ENCODE measurements at regions not wholly inside any gene's neighbourhood (a gene's known extent, or its start where the extent isn't known, plus 50 kb on each side); places are given as distances from the start of the nearest gene placed in this dataset.

- TF ChIP-seq USF2 (IDR thresholded peaks at IDR 0.05) = no peak
- no peak for TF ChIP-seq MAFK (IDR thresholded peaks at IDR 0.05; ENCODE audit: partially characterized antibody)
- TF ChIP-seq CTCF (IDR thresholded peaks at IDR 0.05) = no peak
- no peak for TF ChIP-seq POLR2A (IDR thresholded peaks at IDR 0.05; ENCODE audit: low read length)
- TF ChIP-seq MAX (IDR thresholded peaks at IDR 0.05) = no peak
- TF ChIP-seq EP300 (IDR thresholded peaks at IDR 0.05) = no peak
- TF ChIP-seq ZFP36 (IDR thresholded peaks at IDR 0.05; ENCODE audit: borderline replicate concordance, partially characterized antibody) = no peak
- TF ChIP-seq E2F6 (IDR thresholded peaks at IDR 0.05; ENCODE audit: borderline replicate concordance, low read depth) = no peak
- TF ChIP-seq CHD4 (IDR thresholded peaks at IDR 0.05; ENCODE audit: borderline replicate concordance) = no peak
- TF ChIP-seq JUNB (IDR thresholded peaks at IDR 0.05) = no peak
- no peak for TF ChIP-seq TFCP2L1 (CRISPR knock-in tag; IDR thresholded peaks at IDR 0.05)
- TF ChIP-seq PBX3 (IDR thresholded peaks at IDR 0.05) = no peak
Observed at GRCh38 chr3:187909866-187910265, 164.6 kb upstream of the BCL6 start.

Data from A549 (cell line).